Mucosa of descending colon (tissue), 3 donors: ENCODE measurements at regions not wholly inside any gene's neighbourhood (a gene's known extent, or its start where the extent isn't known, plus 50 kb on each side); places are given as distances from the start of the nearest gene placed in this dataset.
A peak's percentile ranks its signal among the peaks of the same experiment; 100 is the strongest.

Source experiments
- ATAC-seq: fragments of 200-7000 bp; cut with Tn5 transposase; one replicate; pipeline ENCODE4 v1.9.1; 2020; ENCODE audit warnings: mild to moderate bottlenecking, moderate library complexity
- DNase-seq, 3 donors: peaks; one replicate each; pipeline ENCODE4 v3.0.0-alpha.2; 2020
- H3K36me3 ChIP-seq: fragments of 200-600 bp; one replicate; pipeline ENCODE4 v1.8.0; 2021; ENCODE audit warnings: low read depth, mild to moderate bottlenecking
- H3K4me1 ChIP-seq: fragments of 200-600 bp; one replicate; pipeline ENCODE4 v1.8.0; 2021; ENCODE audit warnings: low read depth, mild to moderate bottlenecking
- H3K4me3 ChIP-seq: fragments of 200-600 bp; one replicate; pipeline ENCODE4 v1.8.0; 2021; ENCODE audit warnings: mild to moderate bottlenecking
- H3K9me3 ChIP-seq: fragments of 200-600 bp; one replicate; pipeline ENCODE4 v1.8.0; 2021; ENCODE audit warnings: mild to moderate bottlenecking
- intact Hi-C, 2 donors: fragments of 100-400 bp; cut with DNase I in 1 of 2; cut with micrococcal nuclease in 1 of 2; formaldehyde crosslinking; loops; one replicate each; pipeline versions ENCODE4 v1.11.0 to v1.11.1; 2022; cut with DNase I, micrococcal nuclease
- TF ChIP-seq, protein P1 (sequence below): fragments of 200-600 bp; IDR thresholded peaks from one replicate; pipeline ENCODE4 v1.8.0; 2022; ENCODE audit warnings: antibody characterized with exemption, mild to moderate bottlenecking
- donor health status: DM: no; HTN: no; CAD: no; lungs with moderate emphysema.
- donor health status: DM: no; HTN: no; CAD: no.
- donor health status: DM: no; HTN: yes; CAD: no.

DNA sequence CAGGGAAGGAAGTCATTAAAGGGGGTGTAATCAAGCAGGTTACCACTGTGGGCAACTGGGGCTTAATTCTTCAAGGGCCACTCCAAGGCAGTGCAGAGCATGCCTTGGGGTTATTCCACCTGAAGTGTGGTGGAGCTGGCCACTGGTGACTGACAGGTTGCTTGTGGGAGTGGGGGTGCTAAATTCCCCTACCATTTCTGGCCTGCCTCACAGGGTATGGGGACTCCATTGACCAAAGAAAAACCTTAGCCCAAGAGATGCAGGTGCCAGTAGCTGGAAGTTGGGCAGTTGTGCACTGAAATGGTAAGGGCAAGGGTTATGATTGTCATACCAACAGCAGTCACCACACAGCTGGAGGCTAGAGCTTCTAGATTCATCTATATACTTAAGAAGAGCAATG is 93.4 kb downstream of the ZNF621 start:
- H3K36me3 ChIP-seq: no peaks in the 10 kb centered on the region
- no peak for DNase-seq
- TF ChIP-seq, protein P1, sequence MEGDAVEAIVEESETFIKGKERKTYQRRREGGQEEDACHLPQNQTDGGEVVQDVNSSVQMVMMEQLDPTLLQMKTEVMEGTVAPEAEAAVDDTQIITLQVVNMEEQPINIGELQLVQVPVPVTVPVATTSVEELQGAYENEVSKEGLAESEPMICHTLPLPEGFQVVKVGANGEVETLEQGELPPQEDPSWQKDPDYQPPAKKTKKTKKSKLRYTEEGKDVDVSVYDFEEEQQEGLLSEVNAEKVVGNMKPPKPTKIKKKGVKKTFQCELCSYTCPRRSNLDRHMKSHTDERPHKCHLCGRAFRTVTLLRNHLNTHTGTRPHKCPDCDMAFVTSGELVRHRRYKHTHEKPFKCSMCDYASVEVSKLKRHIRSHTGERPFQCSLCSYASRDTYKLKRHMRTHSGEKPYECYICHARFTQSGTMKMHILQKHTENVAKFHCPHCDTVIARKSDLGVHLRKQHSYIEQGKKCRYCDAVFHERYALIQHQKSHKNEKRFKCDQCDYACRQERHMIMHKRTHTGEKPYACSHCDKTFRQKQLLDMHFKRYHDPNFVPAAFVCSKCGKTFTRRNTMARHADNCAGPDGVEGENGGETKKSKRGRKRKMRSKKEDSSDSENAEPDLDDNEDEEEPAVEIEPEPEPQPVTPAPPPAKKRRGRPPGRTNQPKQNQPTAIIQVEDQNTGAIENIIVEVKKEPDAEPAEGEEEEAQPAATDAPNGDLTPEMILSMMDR: no peak
- H3K9me3 ChIP-seq: no peaks in the 10 kb centered on the region
- ATAC-seq: no peak
- no peak overlapping the region for H3K4me3 ChIP-seq
- intact Hi-C loops: no loop called here
- no peaks in the 10 kb centered on the region for H3K4me1 ChIP-seq

DNA sequence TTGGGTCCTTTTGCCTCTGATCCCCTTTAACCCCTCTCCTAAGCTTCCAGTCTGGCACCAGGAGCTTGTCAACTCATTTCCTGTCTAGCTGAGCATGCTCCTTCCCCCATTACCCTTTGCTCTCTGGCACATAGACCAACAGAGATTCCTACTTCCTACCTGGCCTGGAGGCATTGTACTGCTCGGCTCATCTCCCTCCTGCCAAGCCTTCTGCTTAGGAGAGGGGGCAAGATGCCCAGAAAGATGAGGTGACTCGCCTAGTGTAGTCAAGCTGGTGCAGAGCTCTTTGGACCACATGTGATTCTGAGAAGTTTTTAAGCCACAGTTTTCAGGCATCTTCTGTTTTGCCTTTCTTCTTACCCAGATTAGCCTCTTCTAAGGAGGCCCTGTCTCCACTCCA is 95.4 kb downstream of the ZNF621 start:
- Histone ChIP-seq H3K36me3 (no peaks in the 10 kb centered on the region), H3K4me1 (no peaks in the 10 kb centered on the region), H3K9me3 (peaks cover 8% of the 10 kb centered on the region), H3K4me3 (no peak overlapping the region)
- DNase-seq (no peak), ATAC-seq (no peak)
- intact Hi-C loops: no loop called here
- TF ChIP-seq, protein P1: no peak

DNA sequence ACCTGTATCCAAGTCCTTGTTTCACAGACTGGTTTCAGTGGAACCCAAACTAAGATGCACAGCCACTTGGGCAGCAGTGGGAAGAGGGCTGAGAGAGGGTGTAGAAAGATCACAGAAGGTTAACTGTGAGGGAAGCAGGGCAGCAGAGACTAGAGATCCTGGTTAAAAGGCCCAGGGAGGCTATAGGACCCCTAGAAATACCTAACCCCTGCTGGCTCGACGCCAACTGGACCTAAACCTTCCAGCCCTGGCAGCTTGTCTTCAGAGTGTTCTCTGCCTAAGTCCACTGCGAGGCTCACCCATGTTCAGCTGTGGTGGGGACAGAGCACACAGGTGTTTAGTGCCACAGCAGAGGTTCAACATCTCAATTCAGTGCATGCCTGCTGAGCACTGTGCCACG is 96.5 kb downstream of the ZNF621 start:
- H3K36me3 ChIP-seq: no peaks in the 10 kb centered on the region
- peaks cover 8% of the 10 kb centered on the region for H3K9me3 ChIP-seq
- H3K4me1 ChIP-seq: no peaks in the 10 kb centered on the region
- ATAC-seq (no peak), DNase-seq (no peak)
- intact Hi-C loops: no loop called here
- TF ChIP-seq, protein P1: no peak
- H3K4me3 ChIP-seq: no peak overlapping the region

DNA sequence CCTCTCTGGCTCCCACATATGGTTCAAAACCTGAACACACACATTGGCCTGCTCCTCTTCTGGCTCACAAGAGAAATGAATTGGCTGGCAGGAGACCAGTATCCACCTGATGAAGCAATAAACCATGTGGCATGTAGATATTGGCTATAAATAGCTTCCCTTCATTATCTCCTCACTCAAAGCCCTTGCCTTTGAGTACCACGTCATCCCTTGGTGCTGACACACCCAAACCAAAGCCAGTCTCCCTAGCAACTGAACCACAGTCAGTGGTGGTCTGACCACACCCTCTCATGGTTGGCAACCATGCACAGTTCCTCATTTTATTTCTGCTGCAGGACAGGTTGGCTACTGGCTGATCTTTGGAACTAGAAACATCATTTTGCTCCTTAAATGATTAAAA is 98.8 kb downstream of the ZNF621 start:
- peak; percentile 93 for ATAC-seq
- TF ChIP-seq, protein P1: no peak
- Histone ChIP-seq H3K4me1 (no peaks in the 10 kb centered on the region), H3K9me3 (peaks cover 10% of the 10 kb centered on the region), H3K36me3 (no peaks in the 10 kb centered on the region), H3K4me3 (no peak overlapping the region)
- intact Hi-C loops: no loop called here
- peak in 1 of 3 donors; percentile 41 for DNase-seq

DNA sequence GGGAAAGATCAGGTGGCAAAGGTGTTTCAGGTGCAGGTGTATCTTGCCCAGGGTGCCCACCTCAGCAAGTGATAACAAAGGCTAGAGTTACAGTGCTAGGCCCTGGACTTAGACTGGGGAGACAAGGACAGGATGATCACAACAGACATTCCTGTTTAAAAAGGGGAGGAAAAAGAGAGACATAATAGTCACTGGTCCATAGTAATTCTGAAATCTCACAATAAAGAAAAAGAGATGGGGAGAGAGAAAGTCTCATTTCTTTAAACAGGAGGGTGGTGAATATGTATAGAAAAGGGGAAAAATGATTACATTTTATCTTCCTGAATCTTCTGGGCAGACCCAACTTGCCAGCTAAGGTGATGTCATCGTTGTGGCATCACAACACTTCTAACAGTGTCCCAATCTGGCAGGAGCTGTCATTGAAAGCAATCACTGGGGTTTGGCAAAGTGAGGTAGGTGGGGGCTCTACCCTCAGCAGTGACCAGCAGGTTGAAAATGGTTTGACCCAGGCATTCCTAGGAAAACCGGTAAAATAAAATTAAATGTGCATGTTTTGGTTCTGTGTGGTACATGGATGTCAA is 99.5 kb downstream of the ZNF621 start:
- intact Hi-C loops: no loop called here
- DNase-seq (no peak), ATAC-seq (no peak)
- H3K4me3 ChIP-seq: no peak overlapping the region
- no peaks in the 10 kb centered on the region for H3K36me3 ChIP-seq
- H3K9me3 ChIP-seq: peaks cover 16% of the 10 kb centered on the region
- no peaks in the 10 kb centered on the region for H3K4me1 ChIP-seq
- TF ChIP-seq, protein P1: no peak

DNA sequence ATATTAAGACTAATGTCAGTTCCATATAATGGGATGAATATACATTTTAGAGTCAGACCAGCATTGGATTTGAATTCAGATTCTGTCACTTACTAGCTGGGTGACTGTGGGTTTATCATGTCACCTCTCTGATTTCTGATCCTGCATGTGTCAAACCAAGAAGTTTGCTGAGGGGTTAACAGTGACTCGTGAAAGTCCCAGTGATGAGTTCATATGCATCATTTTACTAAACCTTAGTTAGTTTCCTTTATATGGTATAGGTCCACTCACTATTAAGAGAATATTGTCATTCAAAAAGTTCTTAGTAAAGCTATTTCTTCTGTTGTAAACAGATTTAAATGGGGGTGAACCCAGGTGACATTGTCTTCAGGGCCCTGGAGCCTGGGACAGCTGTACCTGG is 102.3 kb downstream of the ZNF621 start:
- no peak for DNase-seq
- no peak for ATAC-seq
- H3K36me3 ChIP-seq: no peaks in the 10 kb centered on the region
- peaks cover 16% of the 10 kb centered on the region for H3K9me3 ChIP-seq
- no peaks in the 10 kb centered on the region for H3K4me1 ChIP-seq
- no peak overlapping the region for H3K4me3 ChIP-seq
- intact Hi-C loops: no loop called here
- TF ChIP-seq, protein P1: no peak
